ENCODE measurements at regions not wholly inside any gene's neighbourhood (a gene's known extent, or its start where the extent isn't known, plus 50 kb on each side); places are given as distances from the start of the nearest gene placed in this dataset.

DNA sequence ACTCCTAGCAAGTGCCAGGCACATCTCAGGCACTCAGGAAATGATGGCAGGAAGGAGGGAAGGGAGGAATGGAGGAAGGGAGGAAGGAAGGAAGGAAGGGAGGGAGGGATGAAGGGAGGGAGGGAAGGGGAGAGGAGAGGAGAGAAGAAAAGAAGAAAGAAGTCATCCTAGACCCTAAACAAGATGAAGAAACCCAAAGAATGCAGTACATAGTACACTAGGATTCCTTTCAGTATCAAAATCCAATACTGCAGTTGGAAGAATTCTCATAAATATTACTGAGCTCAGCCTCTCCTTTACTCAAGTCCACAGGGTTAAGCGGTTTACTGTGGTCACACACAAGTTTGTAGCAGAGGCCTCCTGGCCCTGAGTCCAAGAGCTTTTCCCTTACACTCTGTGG lies 155.7 kb upstream of the ETAA1 start:
- no peaks in the 10 kb centered on the region for H3K9me3 ChIP-seq (replicated peaks; ENCODE audit: insufficient read depth, low read length)
- H3F3A ChIP-seq (ENCODE audit: insufficient read depth, low read length), result no peaks in the 10 kb centered on the region
- no peak for DNase-seq
- H3K27ac ChIP-seq (ENCODE audit: low read length), result no peak overlapping the region
- H3K9ac ChIP-seq (ENCODE audit: low read length), result no peak overlapping the region
- no peaks in the 10 kb centered on the region for H3K79me2 ChIP-seq (ENCODE audit: low read length)
- H3K4me3 ChIP-seq (ENCODE audit: low read length), result no peak overlapping the region
- H3K27me3 ChIP-seq (replicated peaks; ENCODE audit: insufficient read depth, low read length), result no peaks in the 10 kb centered on the region
- H3K36me3 ChIP-seq (replicated peaks; ENCODE audit: insufficient read depth, low read length), result no peaks in the 10 kb centered on the region
- H4K20me1 ChIP-seq (ENCODE audit: insufficient read depth, low read length), result no peaks in the 10 kb centered on the region
- H3K4me2 ChIP-seq (ENCODE audit: low read depth, low read length), result no peak overlapping the region
- H3K9me2 ChIP-seq (replicated peaks; ENCODE audit: insufficient read depth, low read length), result no peaks in the 10 kb centered on the region
- H2AFZ ChIP-seq (ENCODE audit: low read length), result no peak overlapping the region
- no peaks in the 10 kb centered on the region for H3K4me1 ChIP-seq (ENCODE audit: low read length)
- TF ChIP-seq EZH2 (optimal IDR thresholded peaks at IDR 0.05; ENCODE audit: low read depth, low read length) (no peak), EZH2phosphoT487 (IDR thresholded peaks at IDR 0.05; ENCODE audit: low read length) (no peak)
- TF ChIP-seq, protein P1, sequence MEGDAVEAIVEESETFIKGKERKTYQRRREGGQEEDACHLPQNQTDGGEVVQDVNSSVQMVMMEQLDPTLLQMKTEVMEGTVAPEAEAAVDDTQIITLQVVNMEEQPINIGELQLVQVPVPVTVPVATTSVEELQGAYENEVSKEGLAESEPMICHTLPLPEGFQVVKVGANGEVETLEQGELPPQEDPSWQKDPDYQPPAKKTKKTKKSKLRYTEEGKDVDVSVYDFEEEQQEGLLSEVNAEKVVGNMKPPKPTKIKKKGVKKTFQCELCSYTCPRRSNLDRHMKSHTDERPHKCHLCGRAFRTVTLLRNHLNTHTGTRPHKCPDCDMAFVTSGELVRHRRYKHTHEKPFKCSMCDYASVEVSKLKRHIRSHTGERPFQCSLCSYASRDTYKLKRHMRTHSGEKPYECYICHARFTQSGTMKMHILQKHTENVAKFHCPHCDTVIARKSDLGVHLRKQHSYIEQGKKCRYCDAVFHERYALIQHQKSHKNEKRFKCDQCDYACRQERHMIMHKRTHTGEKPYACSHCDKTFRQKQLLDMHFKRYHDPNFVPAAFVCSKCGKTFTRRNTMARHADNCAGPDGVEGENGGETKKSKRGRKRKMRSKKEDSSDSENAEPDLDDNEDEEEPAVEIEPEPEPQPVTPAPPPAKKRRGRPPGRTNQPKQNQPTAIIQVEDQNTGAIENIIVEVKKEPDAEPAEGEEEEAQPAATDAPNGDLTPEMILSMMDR (IDR thresholded peaks at IDR 0.05; ENCODE audit: low read length), result no peak

- no peaks in the 10 kb centered on the region for H3K9me2 ChIP-seq (replicated peaks; ENCODE audit: insufficient read depth, low read length)
- no peaks in the 10 kb centered on the region for H3K9me3 ChIP-seq (replicated peaks; ENCODE audit: insufficient read depth, low read length)
- no peaks in the 10 kb centered on the region for H3F3A ChIP-seq (ENCODE audit: insufficient read depth, low read length)
- no peaks in the 10 kb centered on the region for H4K20me1 ChIP-seq (ENCODE audit: insufficient read depth, low read length)
- TF ChIP-seq EZH2 (optimal IDR thresholded peaks at IDR 0.05; ENCODE audit: low read depth, low read length) (no peak), EZH2phosphoT487 (IDR thresholded peaks at IDR 0.05; ENCODE audit: low read length) (no peak)
- TF ChIP-seq, protein P1 (IDR thresholded peaks at IDR 0.05; ENCODE audit: low read length), result no peak
- H3K4me2 ChIP-seq (ENCODE audit: low read depth, low read length), result no peak overlapping the region
- no peaks in the 10 kb centered on the region for H3K27me3 ChIP-seq (replicated peaks; ENCODE audit: insufficient read depth, low read length)
- no peak overlapping the region for H3K4me3 ChIP-seq (ENCODE audit: low read length)
- DNase-seq, result no peak
- no peaks in the 10 kb centered on the region for H3K79me2 ChIP-seq (ENCODE audit: low read length)
- H3K4me1 ChIP-seq (ENCODE audit: low read length), result no peaks in the 10 kb centered on the region
- no peaks in the 10 kb centered on the region for H3K36me3 ChIP-seq (replicated peaks; ENCODE audit: insufficient read depth, low read length)
- no peak overlapping the region for H3K27ac ChIP-seq (ENCODE audit: low read length)
- no peak overlapping the region for H2AFZ ChIP-seq (ENCODE audit: low read length)
- no peak overlapping the region for H3K9ac ChIP-seq (ENCODE audit: low read length)
Observed at GRCh38 chr2:67242456-67242855, 154.7 kb upstream of the ETAA1 start.

- Histone ChIP-seq H3K4me2 (ENCODE audit: low read depth, low read length) (no peak overlapping the region), H3K4me3 (ENCODE audit: low read length) (no peak overlapping the region), H3F3A (ENCODE audit: insufficient read depth, low read length) (no peaks in the 10 kb centered on the region), H3K9ac (ENCODE audit: low read length) (no peak overlapping the region), H3K9me3 (replicated peaks; ENCODE audit: insufficient read depth, low read length) (no peaks in the 10 kb centered on the region), H3K79me2 (ENCODE audit: low read length) (no peaks in the 10 kb centered on the region), H3K4me1 (ENCODE audit: low read length) (no peaks in the 10 kb centered on the region), H3K36me3 (replicated peaks; ENCODE audit: insufficient read depth, low read length) (no peaks in the 10 kb centered on the region), H3K9me2 (replicated peaks; ENCODE audit: insufficient read depth, low read length) (no peaks in the 10 kb centered on the region), H4K20me1 (ENCODE audit: insufficient read depth, low read length) (no peaks in the 10 kb centered on the region), H3K27me3 (replicated peaks; ENCODE audit: insufficient read depth, low read length) (no peaks in the 10 kb centered on the region), H2AFZ (ENCODE audit: low read length) (no peak overlapping the region), H3K27ac (ENCODE audit: low read length) (no peak overlapping the region)
- TF ChIP-seq, protein P1 (IDR thresholded peaks at IDR 0.05; ENCODE audit: low read length), result no peak
- no peak for TF ChIP-seq EZH2phosphoT487 (IDR thresholded peaks at IDR 0.05; ENCODE audit: low read length)
- TF ChIP-seq EZH2 (optimal IDR thresholded peaks at IDR 0.05; ENCODE audit: low read depth, low read length), result no peak
- no peak for DNase-seq
Observed at GRCh38 chr2:67243919-67244318, 153.2 kb upstream of the ETAA1 start.

Measured in MM.1S (cell line).